ENCODE measurements at regions not wholly inside any gene's neighbourhood (a gene's known extent, or its start where the extent isn't known, plus 50 kb on each side); places are given as distances from the start of the nearest gene placed in this dataset.

DNA sequence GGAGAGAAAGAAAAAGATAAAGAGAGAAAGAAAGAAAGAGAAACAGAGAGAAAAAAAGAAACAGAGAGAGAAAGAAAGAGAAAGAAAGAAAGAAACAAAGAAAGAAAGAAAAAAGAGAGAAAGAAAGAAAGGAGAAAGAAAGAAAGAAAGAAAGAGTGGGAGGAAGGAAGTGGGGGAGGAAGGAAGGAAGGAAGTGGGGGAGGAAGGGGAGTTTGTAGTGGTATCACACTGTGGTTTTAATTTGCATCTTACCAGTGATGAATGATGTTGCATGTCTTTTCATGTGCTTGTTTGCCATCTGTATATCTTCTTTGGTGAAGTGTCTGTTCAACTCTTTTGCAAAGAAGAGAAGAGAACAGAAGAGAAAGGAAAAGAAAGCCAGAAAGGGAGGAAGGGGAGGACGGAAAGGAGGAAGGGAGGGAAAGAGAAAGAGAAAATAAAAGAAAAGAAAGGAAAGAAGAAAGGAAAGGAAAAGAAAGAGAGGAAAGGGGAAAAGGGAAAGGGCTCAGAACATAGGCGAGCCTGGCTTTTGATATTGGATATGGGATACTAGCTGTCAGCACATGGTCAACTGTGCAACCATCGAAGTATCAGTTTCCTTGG is 79.2 kb upstream of the FRMD4A start:
- Histone ChIP-seq H2AFZ (ENCODE audit: low read depth, low read length) (no peak overlapping the region), H3K9me3 (replicated peaks; ENCODE audit: control insufficient read depth, insufficient read depth, low read depth, low read length) (no peaks in the 10 kb centered on the region)
- FAIRE-seq: no peak

DNA sequence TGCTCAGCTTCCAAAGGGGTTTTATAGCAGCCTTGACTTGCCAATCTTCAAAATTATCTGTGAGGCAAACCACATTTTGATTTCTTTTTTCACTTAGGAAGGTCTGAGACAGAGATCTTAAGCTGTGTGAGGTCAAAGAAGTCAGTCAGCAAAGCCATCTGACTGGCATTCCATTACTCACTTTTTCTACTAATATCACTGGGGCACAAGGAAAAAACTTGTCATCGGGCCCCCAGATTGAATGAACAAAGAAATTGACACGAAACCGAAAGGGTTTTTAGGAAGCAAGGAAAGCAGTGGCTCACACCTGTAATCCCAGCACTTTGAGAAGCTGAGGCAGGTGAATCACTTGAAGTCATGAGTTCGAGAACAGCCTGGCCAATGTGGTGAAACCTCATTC is 78.5 kb upstream of the FRMD4A start:
- in situ Hi-C loops (cut with MboI): no loop called here
- no peak overlapping the region for H3K27ac ChIP-seq (ENCODE audit: extremely low read depth, low read depth, low read length)
- H3K4me1 ChIP-seq (replicated peaks in 1 of 2; ENCODE audit: control insufficient read depth in 2 of 2, insufficient read depth in 2 of 2, low read length in 2 of 2): no peaks in the 10 kb centered on the region
- no peaks in the 10 kb centered on the region for H3K9me1 ChIP-seq (ENCODE audit: control insufficient read depth, insufficient read depth, low read length)
- no TSS peak for BruUV-seq (replicated peaks)
- H3K9ac ChIP-seq (ENCODE audit: insufficient read depth in 1 of 2, low read depth in 2 of 2, low read length in 2 of 2): no peak overlapping the region
- H3K36me3 ChIP-seq (ENCODE audit: control insufficient read depth, insufficient read depth, low read length): no peaks in the 10 kb centered on the region
- ATAC-seq: no peak
- no peaks in the 10 kb centered on the region for H3K9me3 ChIP-seq (replicated peaks; ENCODE audit: control insufficient read depth, insufficient read depth, low read depth, low read length)
- CTCF ChIA-PET (ENCODE audit: low intra/inter-chr PET ratio): no interaction called here
- H3K27me3 ChIP-seq (ENCODE audit: control insufficient read depth in 2 of 2, insufficient read depth in 2 of 2, low read length in 2 of 2): peaks cover 12 to 20% of the 10 kb centered on the region in 2 experiments; a peak in 4 of 5 replicates
- H4K20me1 ChIP-seq (replicated peaks; ENCODE audit: control insufficient read depth, insufficient read depth, low read length): no peaks in the 10 kb centered on the region
- POLR2A ChIA-PET: interaction anchor here (1.1 kb wide), 1 partner anchor 9 kb away, joined by 3 read pairs; no protein-coding TSS in a partner anchor
- H3K4me2 ChIP-seq (ENCODE audit: insufficient read depth, low read length): no peak overlapping the region
- no peak for TF ChIP-seq TBL1XR1 (IDR thresholded peaks at IDR 0.05; ENCODE audit: low read length in 2 of 2)
- no peak for TF ChIP-seq SMARCC2 (IDR thresholded peaks at IDR 0.05; ENCODE audit: low read depth)
- TF ChIP-seq, protein P1, sequence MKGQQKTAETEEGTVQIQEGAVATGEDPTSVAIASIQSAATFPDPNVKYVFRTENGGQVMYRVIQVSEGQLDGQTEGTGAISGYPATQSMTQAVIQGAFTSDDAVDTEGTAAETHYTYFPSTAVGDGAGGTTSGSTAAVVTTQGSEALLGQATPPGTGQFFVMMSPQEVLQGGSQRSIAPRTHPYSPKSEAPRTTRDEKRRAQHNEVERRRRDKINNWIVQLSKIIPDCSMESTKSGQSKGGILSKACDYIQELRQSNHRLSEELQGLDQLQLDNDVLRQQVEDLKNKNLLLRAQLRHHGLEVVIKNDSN (CRISPR knock-in tag; IDR thresholded peaks at IDR 0.05): no peak
- no peak for TF ChIP-seq MEF2A (IDR thresholded peaks at IDR 0.05; ENCODE audit: control insufficient read depth, low read depth, low read length)
- TF ChIP-seq ZNF696 (CRISPR knock-in tag; conservative IDR thresholded peaks at IDR 0.05): no peak
- TF ChIP-seq CBFB (CRISPR knock-in tag; IDR thresholded peaks at IDR 0.05): no peak
- no peak for TF ChIP-seq SIRT6 (IDR thresholded peaks at IDR 0.05; ENCODE audit: low read depth, low read length)
- no peak for TF ChIP-seq HMG20A (CRISPR knock-in tag; conservative IDR thresholded peaks at IDR 0.05)
- no peak for TF ChIP-seq NFIX (CRISPR knock-in tag; IDR thresholded peaks at IDR 0.05; ENCODE audit: low read depth)
- TF ChIP-seq SRSF3 (IDR thresholded peaks at IDR 0.05; ENCODE audit: insufficient read depth, low read length): no peak
- TF ChIP-seq SMAD1 (IDR thresholded peaks at IDR 0.05; ENCODE audit: low read depth, low read length, partially characterized antibody): no peak
- TF ChIP-seq ZNF507 (tag; conservative IDR thresholded peaks at IDR 0.05): no peak
- H3K79me2 ChIP-seq (ENCODE audit: control insufficient read depth, insufficient read depth, low read length): no peaks in the 10 kb centered on the region
- 0% methylated on average over 4 of the region's 4 CpGs for whole genome bisulfite sequencing (ENCODE audit: insufficient coverage, low coverage, missing lambda C conversion rate)
- no peak overlapping the region for H2AFZ ChIP-seq (ENCODE audit: low read depth, low read length)
- FAIRE-seq: no peak
- H3K4me3 ChIP-seq: no peak overlapping the region
- intact Hi-C loops (cut with micrococcal nuclease): no loop called here
- no peak for DNase-seq (ENCODE audit: extremely low read depth in 1 of 4, low spot score in 3 of 4)

More for the DNA sequence above, 79.2 kb upstream of the FRMD4A start:
- DNase-seq (ENCODE audit: extremely low read depth in 1 of 4, low spot score in 3 of 4) (no peak), ATAC-seq (no peak)
- H3K9me1 ChIP-seq (ENCODE audit: control insufficient read depth, insufficient read depth, low read length): no peaks in the 10 kb centered on the region
- H3K27ac ChIP-seq (ENCODE audit: extremely low read depth, low read depth, low read length): no peak overlapping the region
- in situ Hi-C loops (cut with MboI): no loop called here
- H3K4me1 ChIP-seq (replicated peaks in 1 of 2; ENCODE audit: control insufficient read depth in 2 of 2, insufficient read depth in 2 of 2, low read length in 2 of 2): no peaks in the 10 kb centered on the region
- no peaks in the 10 kb centered on the region for H3K36me3 ChIP-seq (ENCODE audit: control insufficient read depth, insufficient read depth, low read length)
- no peaks in the 10 kb centered on the region for H4K20me1 ChIP-seq (replicated peaks; ENCODE audit: control insufficient read depth, insufficient read depth, low read length)
- H3K4me2 ChIP-seq (ENCODE audit: insufficient read depth, low read length): no peak overlapping the region
- POLR2A ChIA-PET: no interaction called here
- peaks cover 10 to 15% of the 10 kb centered on the region in 2 experiments; a peak in 4 of 5 replicates for H3K27me3 ChIP-seq (ENCODE audit: control insufficient read depth in 2 of 2, insufficient read depth in 2 of 2, low read length in 2 of 2)
- no peaks in the 10 kb centered on the region for H3K79me2 ChIP-seq (ENCODE audit: control insufficient read depth, insufficient read depth, low read length)
- TF ChIP-seq, protein P2, sequence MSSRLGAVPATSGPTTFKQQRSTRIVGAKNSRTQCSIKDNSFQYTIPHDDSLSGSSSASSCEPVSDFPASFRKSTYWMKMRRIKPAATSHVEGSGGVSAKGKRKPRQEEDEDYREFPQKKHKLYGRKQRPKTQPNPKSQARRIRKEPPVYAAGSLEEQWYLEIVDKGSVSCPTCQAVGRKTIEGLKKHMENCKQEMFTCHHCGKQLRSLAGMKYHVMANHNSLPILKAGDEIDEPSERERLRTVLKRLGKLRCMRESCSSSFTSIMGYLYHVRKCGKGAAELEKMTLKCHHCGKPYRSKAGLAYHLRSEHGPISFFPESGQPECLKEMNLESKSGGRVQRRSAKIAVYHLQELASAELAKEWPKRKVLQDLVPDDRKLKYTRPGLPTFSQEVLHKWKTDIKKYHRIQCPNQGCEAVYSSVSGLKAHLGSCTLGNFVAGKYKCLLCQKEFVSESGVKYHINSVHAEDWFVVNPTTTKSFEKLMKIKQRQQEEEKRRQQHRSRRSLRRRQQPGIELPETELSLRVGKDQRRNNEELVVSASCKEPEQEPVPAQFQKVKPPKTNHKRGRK (tag; IDR thresholded peaks at IDR 0.05): peak; percentile 90
- no peak for TF ChIP-seq NCOA6 (IDR thresholded peaks at IDR 0.05)
- H3K9ac ChIP-seq (ENCODE audit: insufficient read depth in 1 of 2, low read depth in 2 of 2, low read length in 2 of 2): no peak overlapping the region
- CTCF ChIA-PET (ENCODE audit: low intra/inter-chr PET ratio): no interaction called here
- no TSS peak for BruUV-seq (replicated peaks)
- 0% methylated on average over 3 of the region's 3 CpGs for WGBS (ENCODE audit: insufficient coverage, low coverage, missing lambda C conversion rate)
- intact Hi-C loops (cut with micrococcal nuclease): no loop called here
- no peak overlapping the region for H3K4me3 ChIP-seq

Data from K562 (cell line).